CD14-positive monocyte (primary cell): ENCODE measurements at regions not wholly inside any gene's neighbourhood (a gene's known extent, or its start where the extent isn't known, plus 50 kb on each side); places are given as distances from the start of the nearest gene placed in this dataset.

Experiments
- DNase-seq, 3 donors: peaks; one replicate each; pipeline ENCODE4 v3.0.0-alpha.2; 2011 to 2022
- H2AFZ ChIP-seq: 2 replicates; pipeline ENCODE4 v1.6.0; 2012; ENCODE audit warnings: mild to moderate bottlenecking, low read depth, low read length, inconsistent platforms; ENCODE audit not compliant: insufficient read depth, poor library complexity, severe bottlenecking
- H3K27ac ChIP-seq, 2 donors: 1 replicate in 1 of 2; 2 replicates in 1 of 2; pipeline ENCODE4 v1.5.1; 2012 to 2013; ENCODE audit warnings: low read length in 2 of 2, control low read depth in 1 of 2, inconsistent platforms in 1 of 2, low read depth in 1 of 2, mild to moderate bottlenecking in 1 of 2
- H3K27me3 ChIP-seq, 2 donors: one replicate each; pipeline versions ENCODE4 v1.6.0 to v1.6.1; 2011 to 2013; ENCODE audit warnings: low read length in 2 of 2; ENCODE audit not compliant: control insufficient read depth in 2 of 2, insufficient read depth in 2 of 2
- H3K36me3 ChIP-seq, 2 donors: replicated peaks in 1 of 2; 1 replicate in 1 of 2; 2 replicates in 1 of 2; pipeline versions ENCODE4 v1.5.1 to v1.6.1; 2012 to 2013; ENCODE audit warnings: low read length in 2 of 2, control low read depth in 1 of 2, inconsistent platforms in 1 of 2, mild to moderate bottlenecking in 1 of 2; ENCODE audit not compliant: insufficient read depth in 2 of 2, control insufficient read depth in 1 of 2
- H3K4me1 ChIP-seq, 2 donors: 1 replicate in 1 of 2; 2 replicates in 1 of 2; pipeline versions ENCODE4 v1.5.1 to v1.6.1; 2012 to 2013; ENCODE audit warnings: low read length in 2 of 2, control low read depth in 1 of 2, inconsistent platforms in 1 of 2, mild to moderate bottlenecking in 1 of 2, moderate library complexity in 1 of 2; ENCODE audit not compliant: insufficient read depth in 2 of 2, control insufficient read depth in 1 of 2
- H3K4me2 ChIP-seq: replicated peaks from 2 replicates; pipeline ENCODE3; 2012; ENCODE audit warnings: low read length, moderate library complexity, mild to moderate bottlenecking; ENCODE audit not compliant: poor library complexity, severe bottlenecking; ENCODE audit errors: extremely low read depth
- H3K4me3 ChIP-seq, 3 experiments: fragments of 200-600 bp in 1 of 3; sonication (generic) in 1 of 3; replicated peaks in 1 of 3; 1 replicate in 2 of 3; 2 replicates in 1 of 3; pipeline ENCODE4 v1.5.1; 2011 to 2013; ENCODE audit warnings: low read length in 3 of 3, mild to moderate bottlenecking in 3 of 3, control low read depth in 2 of 3, low read depth in 2 of 3, inconsistent platforms in 1 of 3, moderate library complexity in 1 of 3
- H3K79me2 ChIP-seq: 2 replicates; pipeline ENCODE4 v1.6.0; 2012; ENCODE audit warnings: mild to moderate bottlenecking, control low read depth, inconsistent platforms, low read length, moderate library complexity; ENCODE audit not compliant: insufficient read depth
- H3K9ac ChIP-seq: 2 replicates; pipeline ENCODE4 v1.6.0; 2017; ENCODE audit warnings: low read length, mild to moderate bottlenecking; ENCODE audit not compliant: insufficient read depth, poor library complexity, severe bottlenecking
- H3K9me3 ChIP-seq, 2 donors: replicated peaks in 1 of 2; 1 replicate in 1 of 2; 2 replicates in 1 of 2; pipeline versions ENCODE4 v1.5.1 to v1.6.1; 2012 to 2013; ENCODE audit warnings: low read length in 2 of 2, control low read depth in 1 of 2; ENCODE audit not compliant: control insufficient read depth in 1 of 2, insufficient read depth in 1 of 2
- H4K20me1 ChIP-seq: 2 replicates; pipeline ENCODE4 v1.6.0; 2012; ENCODE audit warnings: mild to moderate bottlenecking, low read length, control low read depth, moderate library complexity; ENCODE audit not compliant: insufficient read depth
- H3K27ac Mint-ChIP-seq, 7 donors: one replicate each; pipeline ENCODE4 v1.8.0; 2020; ENCODE audit warnings: mild to moderate bottlenecking in 7 of 7, mixed read lengths in 7 of 7, moderate library complexity in 6 of 7, inconsistent platforms in 2 of 7
- H3K27me3 Mint-ChIP-seq, 3 donors: one replicate each; pipeline ENCODE4 v1.8.0; 2021 to 2022; ENCODE audit warnings: low read depth in 3 of 3, mild to moderate bottlenecking in 3 of 3, mixed read lengths in 3 of 3, moderate library complexity in 3 of 3, inconsistent platforms in 1 of 3
- H3K36me3 Mint-ChIP-seq, 2 donors: one replicate each; pipeline ENCODE4 v1.8.0; 2020; ENCODE audit warnings: mixed read lengths in 2 of 2, inconsistent platforms in 1 of 2, mild to moderate bottlenecking in 1 of 2
- H3K4me1 Mint-ChIP-seq: one replicate; pipeline ENCODE4 v1.8.0; 2020; ENCODE audit warnings: mild to moderate bottlenecking, mixed read lengths
- H3K4me3 Mint-ChIP-seq, 2 donors: one replicate each; pipeline ENCODE4 v1.8.0; 2020; ENCODE audit warnings: mild to moderate bottlenecking in 2 of 2, mixed read lengths in 2 of 2, moderate library complexity in 1 of 2
- H3K9me3 Mint-ChIP-seq, 7 donors: one replicate each; pipeline ENCODE4 v1.8.0; 2020 to 2022; ENCODE audit warnings: mixed read lengths in 7 of 7, mild to moderate bottlenecking in 6 of 7, moderate library complexity in 6 of 7, inconsistent platforms in 2 of 7
- CTCF ChIP-seq: fragments of 200-600 bp; IDR thresholded peaks from one replicate; pipeline ENCODE4 v1.8.0; 2022; ENCODE audit warnings: antibody characterized with exemption, mild to moderate bottlenecking
- WGBS: methylation state at CpG from one replicate; pipeline ENCODE4 v1.1.5; 2013; ENCODE audit warnings: missing lambda C conversion rate; ENCODE audit not compliant: insufficient coverage; 5-methylcytosine and 5-hydroxymethylcytosine counted together
- intact Hi-C, 2 donors: fragments of 100-400 bp; cut with micrococcal nuclease; formaldehyde crosslinking; loops; one replicate each; pipeline versions ENCODE4 v1.15.0 to v1.15.1; 2023

GRCh38 chr10:128485701-128486235 is 359.5 kb upstream of the MKI67 start:
- H3K27me3 Mint-ChIP-seq: peaks cover 0 to 3% (median 1%) of the 10 kb centered on the region in 3 donors
- no peaks in the 10 kb centered on the region for H3K4me1 ChIP-seq
- no peak for TF ChIP-seq CTCF
- H3K4me1 Mint-ChIP-seq: no peaks in the 10 kb centered on the region
- no peaks in the 10 kb centered on the region for H3K36me3 ChIP-seq
- H3K9me3 Mint-ChIP-seq: peaks cover 0 to 9% (median 2%) of the 10 kb centered on the region in 7 donors
- intact Hi-C loops: no loop called here
- no peak overlapping the region for H3K4me2 ChIP-seq
- H3K27ac Mint-ChIP-seq: no peak overlapping the region
- H3K27ac ChIP-seq: no peak overlapping the region
- H3K4me3 Mint-ChIP-seq: no peak overlapping the region
- no peaks in the 10 kb centered on the region for H3K27me3 ChIP-seq
- WGBS: 97% methylated on average over 5 of the region's 7 CpGs
- H4K20me1 ChIP-seq: no peaks in the 10 kb centered on the region
- H3K9me3 ChIP-seq: no peaks in the 10 kb centered on the region
- no peaks in the 10 kb centered on the region for H3K36me3 Mint-ChIP-seq
- DNase-seq: no peak
- H3K9ac ChIP-seq: no peak overlapping the region
- H3K4me3 ChIP-seq: no peak overlapping the region
- H3K79me2 ChIP-seq: no peaks in the 10 kb centered on the region
- H2AFZ ChIP-seq: no peak overlapping the region

- 92% methylated on average over 14 of the region's 16 CpGs for WGBS
- H3K9ac ChIP-seq: no peak overlapping the region
- no peak for DNase-seq
- H3K27me3 ChIP-seq: no peaks in the 10 kb centered on the region
- no peak overlapping the region for H3K4me2 ChIP-seq
- no peak overlapping the region for H3K27ac Mint-ChIP-seq
- H3K36me3 Mint-ChIP-seq: no peaks in the 10 kb centered on the region
- no peaks in the 10 kb centered on the region for H3K9me3 ChIP-seq
- TF ChIP-seq CTCF: no peak
- no peaks in the 10 kb centered on the region for H3K79me2 ChIP-seq
- no peaks in the 10 kb centered on the region for H4K20me1 ChIP-seq
- H3K9me3 Mint-ChIP-seq: peaks cover 0 to 11% (median 2%) of the 10 kb centered on the region in 7 donors
- intact Hi-C loops: no loop called here
- no peaks in the 10 kb centered on the region for H3K36me3 ChIP-seq
- no peaks in the 10 kb centered on the region for H3K4me1 ChIP-seq
- no peak overlapping the region for H2AFZ ChIP-seq
- no peak overlapping the region for H3K4me3 ChIP-seq
- peaks cover 0 to 1% (median 1%) of the 10 kb centered on the region in 3 donors for H3K27me3 Mint-ChIP-seq
- H3K4me1 Mint-ChIP-seq: no peaks in the 10 kb centered on the region
- no peak overlapping the region for H3K27ac ChIP-seq
- no peak overlapping the region for H3K4me3 Mint-ChIP-seq
Measured at GRCh38 chr10:128487517-128487916, 361.3 kb upstream of the MKI67 start.
